Skeletal muscle tissue (tissue), 3 donors: ENCODE measurements at regions not wholly inside any gene's neighbourhood (a gene's known extent, or its start where the extent isn't known, plus 50 kb on each side); places are given as distances from the start of the nearest gene placed in this dataset.

Experiments used
- H3K27ac ChIP-seq: one replicate; pipeline ENCODE4 v1.7.0; 2013; ENCODE audit warnings: mild to moderate bottlenecking, low read depth, low read length, inconsistent platforms
- H3K27me3 ChIP-seq, 3 donors: one replicate each; pipeline ENCODE4 v1.7.0; 2013; ENCODE audit warnings: low read length in 3 of 3; ENCODE audit not compliant: control insufficient read depth in 3 of 3, insufficient read depth in 3 of 3
- H3K36me3 ChIP-seq, 3 donors: one replicate each; pipeline ENCODE4 v1.7.0; 2013; ENCODE audit warnings: low read length in 3 of 3; ENCODE audit not compliant: control insufficient read depth in 3 of 3, insufficient read depth in 3 of 3
- H3K4me1 ChIP-seq, 3 donors: one replicate each; pipeline ENCODE4 v1.7.0; 2013; ENCODE audit warnings: low read length in 3 of 3, mild to moderate bottlenecking in 3 of 3; ENCODE audit not compliant: control insufficient read depth in 3 of 3, insufficient read depth in 3 of 3
- H3K4me3 ChIP-seq, 3 donors: one replicate each; pipeline ENCODE4 v1.7.0; 2013; ENCODE audit warnings: low read length in 3 of 3
- H3K9ac ChIP-seq, 3 donors: one replicate each; pipeline ENCODE4 v1.7.0; 2013; ENCODE audit warnings: low read length in 3 of 3, mild to moderate bottlenecking in 3 of 3, moderate library complexity in 2 of 3, low read depth in 1 of 3
- H3K9me3 ChIP-seq, 3 donors: one replicate each; pipeline ENCODE4 v1.7.0; 2013; ENCODE audit warnings: low read length in 3 of 3; ENCODE audit not compliant: control insufficient read depth in 3 of 3
- donor health status: Osteomylitis.

- no peak overlapping the region for H3K9ac ChIP-seq
- no peaks in the 10 kb centered on the region for H3K27me3 ChIP-seq
Observed at GRCh38 chr15:31453558-31454318, 127.1 kb downstream of the KLF13 start.

GRCh38 chr15:31455499-31455898 is 128.9 kb downstream of the KLF13 start:
- H3K36me3 ChIP-seq: no peaks in the 10 kb centered on the region
- no peaks in the 10 kb centered on the region for H3K27me3 ChIP-seq
- peaks cover 5 to 19% (median 17%) of the 10 kb centered on the region in 3 donors for H3K4me1 ChIP-seq
- no peak overlapping the region for H3K9ac ChIP-seq
- H3K27ac ChIP-seq: no peak overlapping the region
- H3K4me3 ChIP-seq: no peak overlapping the region
- no peaks in the 10 kb centered on the region for H3K9me3 ChIP-seq

More at GRCh38 chr15:31453558-31454318, 127.1 kb downstream of the KLF13 start:
- H3K9me3 ChIP-seq: no peaks in the 10 kb centered on the region
- no peak overlapping the region for H3K4me3 ChIP-seq
- no peak overlapping the region for H3K27ac ChIP-seq
- no peaks in the 10 kb centered on the region for H3K36me3 ChIP-seq
- peaks cover 5 to 17% (median 15%) of the 10 kb centered on the region in 3 donors for H3K4me1 ChIP-seq

GRCh38 chr15:31456354-31457060 is 129.9 kb downstream of the KLF13 start:
- Histone ChIP-seq H3K27ac (no peak overlapping the region), H3K4me3 (no peak overlapping the region), H3K9ac (no peak overlapping the region)

GRCh38 chr15:31457161-31457560 is 130.5 kb downstream of the KLF13 start:
- no peak overlapping the region for H3K4me3 ChIP-seq
- no peak overlapping the region for H3K27ac ChIP-seq
- H3K36me3 ChIP-seq: no peaks in the 10 kb centered on the region
- H3K4me1 ChIP-seq: peaks cover 5 to 35% (median 27%) of the 10 kb centered on the region in 3 donors
- H3K27me3 ChIP-seq: no peaks in the 10 kb centered on the region
- H3K9ac ChIP-seq: no peak overlapping the region
- no peaks in the 10 kb centered on the region for H3K9me3 ChIP-seq

More at GRCh38 chr15:31456354-31457060, 129.9 kb downstream of the KLF13 start:
- no peaks in the 10 kb centered on the region for H3K27me3 ChIP-seq
- no peaks in the 10 kb centered on the region for H3K36me3 ChIP-seq
- H3K4me1 ChIP-seq: peaks cover 5 to 28% (median 24%) of the 10 kb centered on the region in 3 donors
- H3K9me3 ChIP-seq: no peaks in the 10 kb centered on the region

- H3K9me3 ChIP-seq: no peaks in the 10 kb centered on the region
- H3K27me3 ChIP-seq: no peaks in the 10 kb centered on the region
- no peaks in the 10 kb centered on the region for H3K36me3 ChIP-seq
- no peak overlapping the region for H3K27ac ChIP-seq
- no peak overlapping the region for H3K9ac ChIP-seq
- H3K4me1 ChIP-seq: peaks cover 5 to 37% (median 25%) of the 10 kb centered on the region in 3 donors
- H3K4me3 ChIP-seq: no peak overlapping the region
Observed at GRCh38 chr15:31457631-31458526, 131.2 kb downstream of the KLF13 start.

- Histone ChIP-seq H3K36me3 (no peaks in the 10 kb centered on the region), H3K9me3 (no peaks in the 10 kb centered on the region), H3K9ac (no peak overlapping the region), H3K4me1 (peaks cover 5 to 32% (median 22%) of the 10 kb centered on the region in 3 donors), H3K4me3 (no peak overlapping the region), H3K27ac (no peak overlapping the region), H3K27me3 (no peaks in the 10 kb centered on the region)
Observed at GRCh38 chr15:31458596-31459399, 132.2 kb downstream of the KLF13 start.

GRCh38 chr15:31459400-31459748 is 132.7 kb downstream of the KLF13 start:
- Histone ChIP-seq H3K27me3 (no peaks in the 10 kb centered on the region), H3K9me3 (no peaks in the 10 kb centered on the region)

GRCh38 chr15:31461375-31461774 is 134.7 kb downstream of the KLF13 start:
- Histone ChIP-seq H3K4me3 (peak overlapping the region in 1 of 3 donors; percentile 35), H3K27ac (peak overlapping the region; percentile 36), H3K27me3 (no peaks in the 10 kb centered on the region), H3K36me3 (no peaks in the 10 kb centered on the region), H3K4me1 (peaks cover 5 to 32% (median 31%) of the 10 kb centered on the region in 3 donors), H3K9ac (no peak overlapping the region), H3K9me3 (no peaks in the 10 kb centered on the region)

More at GRCh38 chr15:31459400-31459748, 132.7 kb downstream of the KLF13 start:
- Histone ChIP-seq H3K9ac (no peak overlapping the region), H3K27ac (no peak overlapping the region), H3K4me3 (no peak overlapping the region), H3K36me3 (no peaks in the 10 kb centered on the region), H3K4me1 (peaks cover 5 to 32% (median 24%) of the 10 kb centered on the region in 3 donors)

GRCh38 chr15:31461911-31462480 is 135.4 kb downstream of the KLF13 start:
- Histone ChIP-seq H3K9me3 (no peaks in the 10 kb centered on the region), H3K9ac (no peak overlapping the region), H3K36me3 (no peaks in the 10 kb centered on the region), H3K27me3 (no peaks in the 10 kb centered on the region), H3K27ac (peak overlapping the region; percentile 25), H3K4me3 (no peak overlapping the region), H3K4me1 (peaks cover 5 to 28% (median 26%) of the 10 kb centered on the region in 3 donors)
